ENCODE measurements at regions not wholly inside any gene's neighbourhood (a gene's known extent, or its start where the extent isn't known, plus 50 kb on each side); places are given as distances from the start of the nearest gene placed in this dataset.

DNA sequence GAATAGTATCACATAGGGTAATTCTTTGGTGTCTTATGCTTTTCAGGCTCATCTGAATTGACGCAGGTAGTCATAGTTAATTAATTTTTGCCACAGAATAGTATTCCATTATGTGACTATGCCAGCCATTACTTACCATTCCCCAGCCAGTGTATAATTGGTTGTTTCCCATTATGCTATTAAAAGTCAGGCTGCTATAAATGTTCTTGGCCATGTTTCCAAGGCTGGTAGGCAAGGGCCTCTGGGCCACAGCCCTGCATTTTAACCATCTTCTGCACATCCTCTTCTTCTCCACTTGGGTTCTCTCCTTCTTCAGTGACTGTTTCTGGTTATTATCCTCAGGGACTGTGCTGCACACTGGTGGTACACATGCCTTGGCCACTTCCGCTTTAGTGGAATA, 190.9 kb downstream of the ADAMTS15 start:
- TF ChIP-seq GATA1 (IDR thresholded peaks at IDR 0.05; ENCODE audit: low read depth, low read length), result no peak
- TF ChIP-seq POLR2A (IDR thresholded peaks at IDR 0.05; ENCODE audit: low read length), result no peak

DNA sequence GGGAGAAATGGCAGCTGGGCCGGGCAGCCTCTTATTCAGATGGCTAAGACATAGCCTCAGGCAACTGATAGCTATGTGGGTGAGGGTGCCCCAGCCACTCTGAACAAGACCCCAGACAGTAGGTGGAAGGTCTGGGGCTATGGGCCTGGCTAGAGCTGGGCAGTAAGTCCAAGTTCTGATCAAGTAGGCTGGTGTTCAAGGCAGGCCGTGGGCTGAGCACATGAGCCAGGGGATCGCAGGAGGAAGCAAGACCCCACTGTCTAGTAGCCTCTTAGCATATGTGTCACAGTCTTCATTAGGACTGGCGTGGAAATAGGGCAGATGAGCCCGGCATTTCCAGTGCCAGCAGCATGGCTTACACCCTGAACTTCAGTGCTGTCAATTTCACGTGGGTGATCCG, 192.1 kb downstream of the ADAMTS15 start:
- TF ChIP-seq POLR2A (IDR thresholded peaks at IDR 0.05; ENCODE audit: low read length) (no peak), GATA1 (IDR thresholded peaks at IDR 0.05; ENCODE audit: low read depth, low read length) (no peak)
- DNase-seq, result no peak

More for the DNA sequence above, 190.9 kb downstream of the ADAMTS15 start:
- no peak for DNase-seq

DNA sequence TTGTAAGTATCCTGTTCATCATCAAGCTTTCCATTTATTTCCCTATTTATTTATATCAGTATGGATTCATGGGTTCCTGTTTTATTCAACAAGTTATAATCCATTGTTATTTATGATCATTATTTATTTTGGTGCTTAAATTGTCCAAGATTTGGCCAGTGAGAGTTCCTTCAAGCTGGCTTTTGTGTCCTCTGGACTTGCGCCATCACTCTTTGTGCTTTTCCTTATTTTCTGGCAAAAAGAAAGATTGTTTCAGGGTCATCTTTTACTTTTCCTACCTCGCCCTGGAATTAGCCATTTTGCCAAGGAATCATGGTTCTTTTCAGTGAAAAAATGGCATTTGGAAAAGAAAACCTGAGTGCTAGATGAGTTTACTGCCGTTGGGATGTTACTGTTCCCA, 193.4 kb downstream of the ADAMTS15 start:
- DNase-seq, result no peak
- TF ChIP-seq GATA1 (IDR thresholded peaks at IDR 0.05; ENCODE audit: low read depth, low read length), result no peak
- no peak for TF ChIP-seq POLR2A (IDR thresholded peaks at IDR 0.05; ENCODE audit: low read length)

DNA sequence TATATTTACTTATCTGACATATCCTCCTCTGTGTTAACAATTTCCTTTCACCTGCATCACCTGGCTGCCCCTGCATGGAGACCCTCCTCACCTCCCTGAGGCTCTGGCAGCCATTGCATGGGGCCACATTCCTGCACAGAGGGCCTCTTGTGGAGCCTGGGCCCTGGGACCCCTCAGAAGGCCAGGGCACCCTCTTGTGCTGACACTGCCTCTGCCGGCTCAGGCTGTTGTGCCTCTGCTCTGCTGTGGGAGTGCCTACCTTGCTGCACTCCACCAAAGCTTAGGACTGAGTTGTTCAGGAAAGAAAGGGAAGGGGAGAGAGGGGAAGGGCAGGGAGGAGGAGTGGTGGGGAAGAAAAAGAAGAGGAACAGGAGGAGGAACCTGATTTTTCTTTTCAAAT, 194.5 kb downstream of the ADAMTS15 start:
- DNase-seq, result no peak
- TF ChIP-seq GATA1 (IDR thresholded peaks at IDR 0.05; ENCODE audit: low read depth, low read length) (no peak), POLR2A (IDR thresholded peaks at IDR 0.05; ENCODE audit: low read length) (no peak)

DNA sequence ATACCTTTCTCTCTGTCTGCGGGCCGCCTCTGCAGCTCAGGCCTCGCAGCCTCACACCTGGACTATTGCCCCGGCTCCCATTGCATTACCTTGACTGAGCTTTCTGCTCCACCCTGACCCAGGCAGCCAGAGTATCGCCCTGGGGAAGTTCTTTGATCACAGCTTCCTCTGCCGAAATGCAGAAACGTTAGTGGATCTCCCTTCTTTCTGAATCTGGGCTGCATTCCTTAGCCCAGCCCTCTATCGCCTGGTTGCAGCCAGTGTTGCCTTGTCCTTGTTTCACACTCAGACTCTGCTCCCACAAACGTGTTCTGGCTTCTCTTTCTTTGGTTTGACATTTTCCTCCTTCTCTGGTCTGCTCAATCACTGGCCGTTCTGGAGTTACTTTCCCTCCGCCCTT, 195.7 kb downstream of the ADAMTS15 start:
- DNase-seq, result no peak
- TF ChIP-seq POLR2A (IDR thresholded peaks at IDR 0.05; ENCODE audit: low read length) (no peak), GATA1 (IDR thresholded peaks at IDR 0.05; ENCODE audit: low read depth, low read length) (no peak)

DNA sequence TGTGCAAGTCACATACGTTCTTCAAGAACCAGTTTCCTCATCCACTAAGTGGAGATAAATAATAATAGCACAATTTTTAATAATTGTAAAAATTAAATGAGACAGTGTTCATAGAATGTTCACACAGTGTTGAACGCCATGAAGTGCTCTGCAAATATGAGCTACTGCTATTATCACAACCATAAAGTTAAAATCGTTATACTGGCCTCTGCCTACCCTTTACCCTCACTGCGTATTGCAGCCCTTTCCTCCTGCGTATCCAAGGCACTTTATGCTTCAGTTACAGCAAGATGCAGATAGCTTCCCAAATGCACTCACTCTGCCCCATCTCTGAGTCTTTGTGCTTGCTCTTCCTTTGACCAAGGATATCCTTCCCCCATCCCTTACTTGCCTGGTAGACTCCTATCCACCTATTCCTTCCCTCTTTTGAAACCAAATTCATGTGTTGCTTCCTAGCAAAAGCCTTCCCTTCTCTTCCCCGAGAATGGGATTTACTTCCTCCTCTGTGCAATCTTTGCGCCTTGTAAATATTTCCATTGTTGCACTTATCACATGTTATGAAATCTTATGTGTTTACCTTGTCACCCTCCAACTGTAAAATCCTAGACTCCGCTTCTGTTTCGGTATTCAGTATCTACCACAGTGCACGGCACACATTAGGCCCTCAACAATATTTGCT, 196.9 kb downstream of the ADAMTS15 start:
- TF ChIP-seq POLR2A (IDR thresholded peaks at IDR 0.05; ENCODE audit: low read length), result no peak
- no peak for TF ChIP-seq GATA1 (IDR thresholded peaks at IDR 0.05; ENCODE audit: low read depth, low read length)
- DNase-seq, result no peak

DNA sequence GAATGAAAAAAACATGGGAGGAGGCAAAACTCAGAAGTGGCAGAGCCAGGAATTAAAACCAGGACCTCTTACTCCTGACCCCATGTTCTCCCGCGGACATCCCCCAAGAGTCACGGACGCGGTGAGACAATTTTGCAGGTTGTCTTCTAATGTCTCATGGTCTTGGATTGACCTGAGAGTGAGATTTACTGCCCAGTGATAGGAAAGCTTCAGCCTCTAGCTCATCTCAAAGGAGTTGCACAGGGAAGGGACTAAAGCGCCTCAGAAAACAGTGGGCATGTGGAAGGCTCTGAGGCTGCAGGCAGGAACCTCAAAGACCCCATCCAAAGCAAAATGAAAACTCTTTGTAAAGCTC, 197.4 kb downstream of the ADAMTS15 start:
- DNase-seq, result no peak
- TF ChIP-seq POLR2A (IDR thresholded peaks at IDR 0.05; ENCODE audit: low read length), result no peak
- TF ChIP-seq GATA1 (IDR thresholded peaks at IDR 0.05; ENCODE audit: low read depth, low read length), result no peak

DNA sequence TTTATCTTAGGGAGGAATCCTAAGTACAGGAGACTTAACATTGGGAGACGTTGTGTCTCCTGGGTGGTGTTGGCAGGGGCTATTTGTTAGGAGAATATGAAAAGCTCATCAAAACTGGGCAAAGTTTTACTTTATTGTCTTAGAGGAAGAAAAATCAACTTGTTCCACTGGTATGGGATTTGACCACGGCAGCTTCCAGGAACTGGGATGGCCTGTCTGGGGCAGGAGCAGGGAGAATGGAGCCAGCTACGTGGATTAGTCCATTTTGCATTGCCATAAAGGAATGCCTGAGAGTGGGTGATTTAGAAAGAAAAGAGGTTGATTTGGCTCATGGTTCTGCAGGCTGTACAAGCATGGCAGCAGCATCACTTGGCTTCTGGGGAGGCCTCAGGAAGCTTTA, 198.4 kb downstream of the ADAMTS15 start:
- TF ChIP-seq POLR2A (IDR thresholded peaks at IDR 0.05; ENCODE audit: low read length) (no peak), GATA1 (IDR thresholded peaks at IDR 0.05; ENCODE audit: low read depth, low read length) (no peak)

DNA sequence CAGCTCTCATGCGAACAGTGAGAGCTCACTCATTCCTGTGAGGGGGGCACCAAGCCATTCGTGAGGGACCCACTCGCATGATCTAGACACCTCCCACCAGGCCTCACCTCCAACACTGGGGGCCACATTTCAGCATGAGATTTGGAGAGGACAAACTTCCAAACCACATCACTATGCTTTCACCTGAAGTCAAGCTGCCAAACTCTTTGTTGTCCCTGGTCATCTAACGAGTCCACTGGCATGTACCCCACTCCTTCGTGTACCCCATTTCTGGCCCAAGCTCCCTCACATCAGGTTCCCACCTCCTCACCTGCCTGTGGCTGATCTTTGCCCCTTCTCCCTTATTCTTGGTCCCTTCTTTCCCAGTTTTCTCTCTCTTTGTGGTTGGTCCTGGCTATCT, 198.9 kb downstream of the ADAMTS15 start:
- no peak for DNase-seq
- TF ChIP-seq POLR2A (IDR thresholded peaks at IDR 0.05; ENCODE audit: low read length) (no peak), GATA1 (IDR thresholded peaks at IDR 0.05; ENCODE audit: low read depth, low read length) (no peak)

More for the DNA sequence above, 198.4 kb downstream of the ADAMTS15 start:
- no peak for DNase-seq

DNA sequence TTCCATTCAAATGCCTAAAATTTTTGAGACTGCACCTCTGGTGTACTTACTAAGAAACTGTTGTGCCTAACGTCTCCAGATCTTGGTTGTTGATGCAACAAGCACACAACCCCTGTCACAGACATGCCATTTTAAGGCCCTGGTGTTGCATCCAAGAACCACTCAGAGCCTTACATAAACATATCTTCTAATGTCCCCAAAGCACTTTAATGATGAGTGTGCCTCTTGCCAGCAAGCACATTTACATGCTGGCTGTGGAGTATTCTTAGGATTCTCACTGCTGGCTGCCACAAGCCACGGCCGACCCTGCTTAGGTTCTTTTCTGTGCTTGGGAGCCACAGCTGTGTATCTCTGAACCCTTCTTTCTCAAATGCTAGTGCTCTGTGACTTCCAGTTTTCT, 201.4 kb downstream of the ADAMTS15 start:
- no peak for DNase-seq
- TF ChIP-seq POLR2A (IDR thresholded peaks at IDR 0.05; ENCODE audit: low read length) (no peak), GATA1 (IDR thresholded peaks at IDR 0.05; ENCODE audit: low read depth, low read length) (no peak)

DNA sequence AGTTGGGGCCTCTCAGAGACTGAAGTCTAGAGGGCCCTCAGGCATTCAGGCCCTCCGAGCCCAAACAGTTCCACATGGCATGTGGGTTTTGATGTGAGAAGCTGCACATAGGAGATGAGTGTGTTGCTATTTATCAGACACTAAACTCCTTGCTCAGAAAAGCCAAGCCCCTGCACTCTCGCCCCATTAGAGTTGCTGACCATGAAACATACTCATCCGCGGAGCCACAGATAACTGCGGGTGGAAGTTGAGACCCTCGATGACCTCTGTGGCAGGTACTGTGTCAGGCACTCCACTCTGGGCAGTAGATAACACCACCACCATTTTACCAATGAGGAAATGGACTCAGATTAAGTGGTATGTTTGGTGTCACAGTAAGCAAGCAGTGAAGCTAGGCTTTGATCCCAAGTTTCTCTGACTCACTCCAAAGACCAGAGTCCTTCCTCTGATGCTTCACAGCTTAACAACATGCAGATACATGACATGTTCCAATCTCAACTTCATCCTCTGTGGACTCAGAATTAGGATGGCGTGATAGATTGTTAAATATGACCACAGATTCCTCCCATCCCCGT, 202.1 kb downstream of the ADAMTS15 start:
- no peak for DNase-seq
- TF ChIP-seq POLR2A (IDR thresholded peaks at IDR 0.05; ENCODE audit: low read length) (no peak), GATA1 (IDR thresholded peaks at IDR 0.05; ENCODE audit: low read depth, low read length) (no peak)

DNA sequence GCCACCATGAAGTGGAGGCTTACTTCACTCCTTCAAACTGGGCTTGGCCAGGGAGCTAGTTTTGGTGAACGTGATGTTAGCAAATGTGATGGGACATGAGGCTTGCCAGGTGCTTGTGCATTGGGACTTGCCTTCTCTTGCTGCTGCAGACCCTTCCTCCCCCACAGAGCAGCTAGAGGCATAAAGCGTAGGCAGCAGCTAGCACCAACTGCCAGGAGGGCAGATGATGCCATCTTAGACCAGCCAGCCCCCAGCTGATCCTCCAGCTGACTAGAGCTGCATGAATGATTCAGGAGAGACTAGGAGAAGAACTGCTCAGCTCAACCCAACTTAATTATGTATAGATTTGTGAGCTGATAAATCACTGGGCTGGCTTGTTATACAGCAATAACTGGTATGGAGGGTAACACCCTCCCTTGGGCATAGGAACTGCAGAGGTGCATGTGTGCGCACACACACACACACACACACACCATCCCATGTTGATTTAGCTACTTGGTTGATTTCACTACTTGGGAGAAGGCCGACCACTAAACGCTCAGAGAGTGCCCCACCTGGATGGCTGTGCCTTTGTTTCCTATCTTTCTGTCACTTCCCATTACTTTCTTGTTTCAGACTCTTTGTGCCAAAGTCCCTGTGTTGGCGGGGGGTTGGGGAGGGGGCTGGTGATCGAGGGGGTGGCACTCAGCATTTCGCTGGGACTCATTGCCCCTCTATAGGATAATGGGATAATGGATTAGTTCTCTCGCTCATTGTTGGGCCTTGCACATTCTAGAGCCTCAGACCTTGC, 202.8 kb downstream of the ADAMTS15 start:
- no peak for TF ChIP-seq GATA1 (IDR thresholded peaks at IDR 0.05; ENCODE audit: low read depth, low read length)
- TF ChIP-seq POLR2A (IDR thresholded peaks at IDR 0.05; ENCODE audit: low read length), result no peak
- no peak for DNase-seq

DNA sequence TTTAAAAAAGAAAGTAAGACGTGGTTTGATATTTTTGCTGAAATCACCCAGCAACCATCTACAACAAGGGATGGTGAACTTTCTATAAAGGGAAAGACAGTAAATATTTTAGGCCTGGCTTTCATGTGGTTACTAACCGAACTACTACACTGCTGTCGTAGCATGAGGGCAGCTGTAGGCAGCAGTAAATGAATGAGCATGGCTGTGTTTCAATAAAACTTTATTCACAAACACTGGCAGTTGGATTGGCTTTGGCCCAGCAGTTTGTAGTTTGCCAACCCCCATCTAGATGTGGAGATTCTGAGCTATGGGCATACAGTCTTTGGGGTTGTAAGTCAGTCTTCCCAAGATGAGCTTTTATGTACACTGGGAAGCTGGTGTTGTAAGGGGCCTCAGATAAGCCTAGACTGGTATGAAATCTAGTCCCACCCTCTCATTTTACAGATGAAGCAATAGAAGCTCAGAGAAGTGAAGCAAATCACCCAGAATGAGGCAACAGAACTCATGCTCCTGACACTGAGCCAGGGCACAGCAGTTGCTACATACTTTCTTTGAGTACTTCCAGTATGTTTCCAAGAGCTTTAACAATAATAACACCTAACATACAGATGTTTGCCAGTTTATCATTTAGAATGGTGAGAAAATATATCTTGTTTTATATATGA, 204.4 kb downstream of the ADAMTS15 start:
- TF ChIP-seq POLR2A (IDR thresholded peaks at IDR 0.05; ENCODE audit: low read length) (no peak), GATA1 (IDR thresholded peaks at IDR 0.05; ENCODE audit: low read depth, low read length) (no peak)
- DNase-seq, result no peak
